BJ (cell line): ENCODE measurements at regions not wholly inside any gene's neighbourhood (a gene's known extent, or its start where the extent isn't known, plus 50 kb on each side); places are given as distances from the start of the nearest gene placed in this dataset.

Experiments used
- CTCF ChIA-PET: fragments of 350-600 bp; formaldehyde crosslinking; extraction: SDS; loops from one replicate; lab custom pipeline; 2021; ENCODE audit warnings: antibody characterized with exemption, inconsistent platforms; lab: Yijun Ruan, JAX
- POLR2A ChIA-PET: fragments of 300-600 bp; sonication (Branson Sonifier 250); formaldehyde crosslinking; extraction: SDS; loops from one replicate; lab custom pipeline; 2021; ENCODE audit warnings: antibody characterized with exemption; lab: Charles Lee
- DNase-seq: peaks from one replicate; pipeline ENCODE4 v3.0.0-alpha.2; 2011; ENCODE audit warnings: low read depth
- H3K27me3 ChIP-seq: 2 replicates; pipeline ENCODE4 v1.6.0; 2011; ENCODE audit warnings: low read length; ENCODE audit not compliant: control insufficient read depth, insufficient read depth
- H3K36me3 ChIP-seq: 2 replicates; pipeline ENCODE4 v1.5.1; 2011; ENCODE audit warnings: low read length; ENCODE audit not compliant: control insufficient read depth, insufficient read depth
- H3K4me3 ChIP-seq: 2 replicates; pipeline ENCODE4 v1.5.1; 2011; ENCODE audit warnings: low read depth, mild to moderate bottlenecking, control low read depth, low read length
- CTCF ChIP-seq: IDR thresholded peaks from 2 replicates; pipeline ENCODE4 v1.5.1; 2011; ENCODE audit warnings: low read depth, mild to moderate bottlenecking, control low read depth, inconsistent platforms, low read length, moderate library complexity; ENCODE audit not compliant: insufficient read depth

- H3K36me3 ChIP-seq: no peaks in the 10 kb centered on the region
- POLR2A ChIA-PET: no interaction called here
- no peak overlapping the region for H3K4me3 ChIP-seq
- H3K27me3 ChIP-seq: no peaks in the 10 kb centered on the region
- no peak for DNase-seq
- no peak for TF ChIP-seq CTCF
- CTCF ChIA-PET: no interaction called here
Observed at GRCh38 chr6:103723438-103724322, 1136.0 kb downstream of the HACE1 start.

- DNase-seq: no peak
- ChIA-PET POLR2A (no interaction called here), CTCF (no interaction called here)
- Histone ChIP-seq H3K4me3 (no peak overlapping the region), H3K36me3 (no peaks in the 10 kb centered on the region), H3K27me3 (no peaks in the 10 kb centered on the region)
- no peak for TF ChIP-seq CTCF
Observed at GRCh38 chr6:103722683-103723082, 1137.0 kb downstream of the HACE1 start.

DNA sequence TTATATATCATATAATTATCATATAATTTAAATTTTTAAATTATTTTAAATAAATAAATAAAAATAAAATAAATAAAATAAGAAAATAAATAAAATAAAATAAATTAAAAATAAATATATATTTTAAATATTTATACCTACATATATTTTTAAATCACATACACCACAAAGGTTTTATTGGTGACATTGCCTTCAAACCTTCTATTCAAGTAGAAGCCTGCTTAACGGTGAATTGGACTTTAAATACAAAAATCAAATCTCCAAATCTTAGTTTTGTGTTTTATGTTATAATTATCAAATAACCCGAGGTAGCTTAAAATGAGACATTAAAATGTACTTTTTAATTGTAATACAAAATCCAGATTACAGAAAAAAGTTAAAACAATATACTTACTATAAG lies 1137.8 kb downstream of the HACE1 start:
- no peak for TF ChIP-seq CTCF
- DNase-seq: no peak
- Histone ChIP-seq H3K27me3 (no peaks in the 10 kb centered on the region), H3K36me3 (no peaks in the 10 kb centered on the region), H3K4me3 (no peak overlapping the region)
- CTCF ChIA-PET: no interaction called here
- POLR2A ChIA-PET: no interaction called here

- ChIA-PET POLR2A (no interaction called here), CTCF (no interaction called here)
- Histone ChIP-seq H3K36me3 (no peaks in the 10 kb centered on the region), H3K27me3 (no peaks in the 10 kb centered on the region), H3K4me3 (no peak overlapping the region)
- DNase-seq: no peak
- TF ChIP-seq CTCF: no peak
Observed at GRCh38 chr6:103720393-103720792, 1139.3 kb downstream of the HACE1 start.

DNA sequence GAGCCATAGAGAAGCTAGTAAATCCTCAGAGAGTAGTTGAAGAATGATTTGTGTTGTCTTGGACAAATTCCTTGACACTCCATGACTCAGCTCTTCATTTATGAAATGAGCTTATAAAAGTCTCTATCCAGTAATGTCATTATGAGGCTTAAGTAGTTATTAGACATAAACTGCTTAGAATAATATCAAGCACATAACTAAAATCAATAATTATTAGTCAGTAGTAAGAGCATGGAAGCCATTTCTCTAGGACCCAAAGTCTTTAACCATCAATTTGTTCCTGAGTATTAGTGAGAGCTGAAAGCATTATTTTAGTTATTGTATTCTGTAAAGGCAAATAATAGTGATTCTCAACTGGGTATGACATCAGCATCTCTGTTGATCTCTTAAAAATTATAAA lies 1140.2 kb downstream of the HACE1 start:
- Histone ChIP-seq H3K4me3 (no peak overlapping the region), H3K36me3 (no peaks in the 10 kb centered on the region), H3K27me3 (no peaks in the 10 kb centered on the region)
- DNase-seq: no peak
- CTCF ChIA-PET: interaction anchor here (0.6 kb wide), 1 partner anchor 1075 kb away, joined by 3 read pairs; no protein-coding TSS in a partner anchor
- POLR2A ChIA-PET: no interaction called here
- no peak for TF ChIP-seq CTCF
